Colonic mucosa (tissue), 4 donors: ENCODE measurements at regions not wholly inside any gene's neighbourhood (a gene's known extent, or its start where the extent isn't known, plus 50 kb on each side); places are given as distances from the start of the nearest gene placed in this dataset.

ENCODE experiments used
- DNase-seq: peaks from one replicate; pipeline ENCODE4 v3.0.0-alpha.2; 2020
- H3K27ac ChIP-seq: fragments of 200-600 bp; one replicate; pipeline ENCODE4 v1.8.0; 2021
- H3K27me3 ChIP-seq: fragments of 200-600 bp; one replicate; pipeline ENCODE4 v1.8.0; 2021
- H3K36me3 ChIP-seq: fragments of 200-600 bp; one replicate; pipeline ENCODE4 v1.8.0; 2021
- H3K4me1 ChIP-seq: fragments of 200-600 bp; one replicate; pipeline ENCODE4 v1.8.0; 2021; ENCODE audit warnings: mild to moderate bottlenecking
- H3K4me3 ChIP-seq: fragments of 200-600 bp; one replicate; pipeline ENCODE4 v1.8.0; 2021
- H3K9ac ChIP-seq, 2 donors: one replicate each; pipeline ENCODE4 v1.7.0; 2013; ENCODE audit warnings: control low read depth in 2 of 2, low read depth in 2 of 2, low read length in 2 of 2
- H3K9me3 ChIP-seq: fragments of 200-600 bp; one replicate; pipeline ENCODE4 v1.8.0; 2021
- intact Hi-C: fragments of 100-400 bp; cut with DNase I; formaldehyde crosslinking; loops from one replicate; pipeline ENCODE4 v1.14.1; 2022
- TF ChIP-seq, protein P1 (sequence below): fragments of 200-600 bp; IDR thresholded peaks from one replicate; pipeline ENCODE4 v1.8.0; 2022; ENCODE audit warnings: antibody characterized with exemption, mild to moderate bottlenecking
- donor health status: healthy.
- donor health status: DM: no; HTN: no; CAD: no.
- donor health status: DM: no; HTN: no; CAD: no.

DNA sequence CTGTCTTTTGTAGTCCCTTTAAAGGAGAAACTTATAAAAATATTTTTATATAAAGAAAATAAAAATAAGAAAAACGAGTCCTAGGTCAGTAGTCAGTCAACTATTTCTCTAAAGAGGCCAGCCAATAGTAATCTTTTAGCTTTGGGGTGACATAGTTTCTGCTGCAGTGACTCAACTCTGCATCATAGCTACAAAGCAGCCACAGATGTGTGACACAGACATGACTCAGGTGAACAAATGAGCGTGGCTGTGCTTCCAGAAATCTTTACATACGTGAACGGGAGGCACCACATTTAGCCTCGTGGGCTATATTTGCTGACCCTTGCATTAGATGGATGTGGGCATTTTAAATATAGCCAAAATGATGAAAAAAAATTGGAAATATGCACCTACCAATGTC, 1862.5 kb upstream of the TENM3 start:
- H3K4me1 ChIP-seq: no peaks in the 10 kb centered on the region
- TF ChIP-seq, protein P1, sequence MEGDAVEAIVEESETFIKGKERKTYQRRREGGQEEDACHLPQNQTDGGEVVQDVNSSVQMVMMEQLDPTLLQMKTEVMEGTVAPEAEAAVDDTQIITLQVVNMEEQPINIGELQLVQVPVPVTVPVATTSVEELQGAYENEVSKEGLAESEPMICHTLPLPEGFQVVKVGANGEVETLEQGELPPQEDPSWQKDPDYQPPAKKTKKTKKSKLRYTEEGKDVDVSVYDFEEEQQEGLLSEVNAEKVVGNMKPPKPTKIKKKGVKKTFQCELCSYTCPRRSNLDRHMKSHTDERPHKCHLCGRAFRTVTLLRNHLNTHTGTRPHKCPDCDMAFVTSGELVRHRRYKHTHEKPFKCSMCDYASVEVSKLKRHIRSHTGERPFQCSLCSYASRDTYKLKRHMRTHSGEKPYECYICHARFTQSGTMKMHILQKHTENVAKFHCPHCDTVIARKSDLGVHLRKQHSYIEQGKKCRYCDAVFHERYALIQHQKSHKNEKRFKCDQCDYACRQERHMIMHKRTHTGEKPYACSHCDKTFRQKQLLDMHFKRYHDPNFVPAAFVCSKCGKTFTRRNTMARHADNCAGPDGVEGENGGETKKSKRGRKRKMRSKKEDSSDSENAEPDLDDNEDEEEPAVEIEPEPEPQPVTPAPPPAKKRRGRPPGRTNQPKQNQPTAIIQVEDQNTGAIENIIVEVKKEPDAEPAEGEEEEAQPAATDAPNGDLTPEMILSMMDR: no peak
- no peaks in the 10 kb centered on the region for H3K36me3 ChIP-seq
- H3K9ac ChIP-seq: no peak overlapping the region
- DNase-seq: no peak
- no peaks in the 10 kb centered on the region for H3K27me3 ChIP-seq
- H3K27ac ChIP-seq: no peak overlapping the region
- intact Hi-C loops: no loop called here
- H3K4me3 ChIP-seq: no peak overlapping the region
- no peaks in the 10 kb centered on the region for H3K9me3 ChIP-seq

DNA sequence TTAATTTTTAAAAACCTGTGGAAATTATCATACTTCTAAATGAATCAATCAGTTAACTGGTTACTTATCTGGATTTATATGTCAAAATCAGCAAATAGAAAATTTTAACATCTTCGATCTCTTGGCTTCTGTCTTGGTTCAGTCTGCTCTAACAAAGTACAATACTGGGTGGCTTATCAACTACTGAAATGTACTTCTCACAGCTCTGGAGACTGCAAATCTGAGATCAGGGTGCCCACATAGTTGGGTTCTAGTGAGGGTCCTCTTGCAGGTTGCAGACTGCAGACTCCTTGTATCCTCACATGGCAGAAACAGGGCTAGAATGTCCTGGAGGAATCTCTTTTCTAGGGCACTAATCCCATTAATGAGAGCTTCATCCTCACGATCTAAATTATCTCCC, 1851.6 kb upstream of the TENM3 start:
- no peak overlapping the region for H3K4me3 ChIP-seq
- intact Hi-C loops: no loop called here
- no peak overlapping the region for H3K9ac ChIP-seq
- TF ChIP-seq, protein P1: no peak
- H3K4me1 ChIP-seq: no peaks in the 10 kb centered on the region
- H3K9me3 ChIP-seq: no peaks in the 10 kb centered on the region
- no peaks in the 10 kb centered on the region for H3K36me3 ChIP-seq
- no peaks in the 10 kb centered on the region for H3K27me3 ChIP-seq
- H3K27ac ChIP-seq: no peak overlapping the region
- DNase-seq: no peak

DNA sequence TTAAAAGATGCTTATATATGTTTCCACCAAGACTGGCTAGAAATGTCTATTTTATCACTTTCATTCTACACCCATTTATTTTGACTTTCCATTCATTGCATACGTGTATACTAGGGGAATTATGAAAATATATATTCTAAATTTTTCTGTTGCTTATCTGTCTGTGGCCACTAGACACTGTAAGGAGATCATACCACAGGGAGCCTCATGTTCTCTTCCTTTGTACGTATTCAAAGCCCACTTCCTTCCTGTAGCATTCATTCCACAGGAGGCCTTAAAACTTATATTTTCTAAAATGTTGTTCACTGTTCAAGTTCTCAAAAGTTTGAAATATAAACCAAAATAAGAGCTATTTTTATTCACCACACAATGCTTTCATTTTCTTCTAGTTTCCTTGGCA, 1848.9 kb upstream of the TENM3 start:
- intact Hi-C loops: no loop called here
- TF ChIP-seq, protein P1: no peak

DNA sequence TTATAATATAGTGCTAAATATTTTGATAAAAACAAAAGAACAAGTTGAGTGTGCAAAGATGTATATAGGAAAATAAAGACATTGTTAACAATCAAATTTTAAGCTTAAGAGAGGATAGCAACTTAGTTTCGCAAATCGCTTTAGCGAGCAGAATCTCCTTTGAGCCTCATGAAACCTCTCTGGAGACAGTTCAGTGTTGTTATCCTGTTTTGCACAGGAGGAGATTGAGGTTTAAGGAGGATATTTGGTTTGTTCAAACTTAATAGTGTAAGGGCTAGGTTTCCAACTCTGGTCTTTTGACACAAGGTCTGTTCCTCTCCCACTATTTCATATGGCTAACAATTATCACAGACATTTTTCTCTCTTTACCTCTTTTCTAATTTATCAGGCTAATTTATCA, 1848.5 kb upstream of the TENM3 start:
- Histone ChIP-seq H3K4me1 (no peaks in the 10 kb centered on the region), H3K4me3 (no peak overlapping the region), H3K36me3 (no peaks in the 10 kb centered on the region), H3K9me3 (no peaks in the 10 kb centered on the region), H3K27ac (no peak overlapping the region), H3K27me3 (no peaks in the 10 kb centered on the region), H3K9ac (no peak overlapping the region)
- TF ChIP-seq, protein P1: no peak
- intact Hi-C loops: no loop called here
- DNase-seq: no peak

More for the DNA sequence above, 1848.9 kb upstream of the TENM3 start:
- Histone ChIP-seq H3K36me3 (no peaks in the 10 kb centered on the region), H3K9me3 (no peaks in the 10 kb centered on the region), H3K27me3 (no peaks in the 10 kb centered on the region), H3K4me1 (no peaks in the 10 kb centered on the region), H3K4me3 (no peak overlapping the region), H3K27ac (no peak overlapping the region), H3K9ac (no peak overlapping the region)
- no peak for DNase-seq

DNA sequence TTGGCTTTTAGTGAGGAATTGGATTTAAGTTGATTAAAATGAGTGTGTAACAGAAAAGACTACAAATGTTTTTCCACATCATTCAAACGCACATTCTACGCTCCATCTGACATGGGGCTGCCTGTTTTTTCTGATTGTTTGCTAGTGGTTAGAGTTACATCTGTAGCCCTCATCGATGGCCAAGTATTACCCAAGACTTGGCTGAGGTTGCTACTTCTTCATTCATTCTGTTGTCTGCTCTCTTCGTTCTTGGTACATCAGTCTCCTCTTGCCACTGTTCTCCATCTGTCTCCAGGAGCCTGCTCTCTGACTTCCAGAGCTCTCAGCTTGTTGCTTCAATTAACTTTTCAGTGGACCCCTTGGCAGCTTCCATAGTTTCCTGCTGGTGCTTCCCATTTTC, 1844.6 kb upstream of the TENM3 start:
- Histone ChIP-seq H3K27me3 (no peaks in the 10 kb centered on the region), H3K4me3 (no peak overlapping the region), H3K27ac (no peak overlapping the region), H3K36me3 (no peaks in the 10 kb centered on the region), H3K9me3 (no peaks in the 10 kb centered on the region), H3K9ac (no peak overlapping the region), H3K4me1 (no peaks in the 10 kb centered on the region)
- TF ChIP-seq, protein P1: no peak
- no peak for DNase-seq
- intact Hi-C loops: no loop called here
